DMS153 treated with DMSO at 0.1 percent for 48 hours (cell line): ENCODE measurements at regions not wholly inside any gene's neighbourhood (a gene's known extent, or its start where the extent isn't known, plus 50 kb on each side); places are given as distances from the start of the nearest gene placed in this dataset.

Source experiments
- DNase-seq: peaks from one replicate; lab custom pipeline; 2025; ENCODE audit not compliant: unreplicated experiment; lab: John Stamatoyannopoulos, UW

- DNase-seq = no peak
These were observed 50.7 kb upstream of the ACOT11 start for GRCh38 chr1:54497338-54497737.

GRCh38 chr1:54495954-54496353, 52.1 kb upstream of the ACOT11 start:
- no peak for DNase-seq

- DNase-seq = no peak
These were observed 54.4 kb upstream of the ACOT11 start for GRCh38 chr1:54493608-54494007.

GRCh38 chr1:54490361-54491248, 57.4 kb upstream of the ACOT11 start:
- DNase-seq = no peak

GRCh38 chr1:54489627-54490250, 58.3 kb upstream of the ACOT11 start:
- DNase-seq = no peak

GRCh38 chr1:54488779-54489626, 59.0 kb upstream of the ACOT11 start:
- peak; percentile 61 for DNase-seq

- peak; percentile 91 for DNase-seq
These were observed 59.8 kb upstream of the ACOT11 start for GRCh38 chr1:54488065-54488750.

- no peak for DNase-seq
These were observed 60.4 kb upstream of the ACOT11 start for GRCh38 chr1:54487571-54488050.

- no peak for DNase-seq
These were observed 61.1 kb upstream of the ACOT11 start for GRCh38 chr1:54486907-54487306.

- no peak for DNase-seq
These were observed 62.6 kb upstream of the ACOT11 start for GRCh38 chr1:54485416-54485815.

GRCh38 chr1:54483875-54484437, 64.1 kb upstream of the ACOT11 start:
- DNase-seq = no peak

- no peak for DNase-seq
These were observed 66.7 kb upstream of the ACOT11 start for GRCh38 chr1:54481201-54481884.

- no peak for DNase-seq
These were observed 67.5 kb upstream of the ACOT11 start for GRCh38 chr1:54480525-54480848.

GRCh38 chr1:54479841-54480524, 68.0 kb upstream of the ACOT11 start:
- no peak for DNase-seq

- no peak for DNase-seq
These were observed 68.8 kb upstream of the ACOT11 start for GRCh38 chr1:54479251-54479650.

- DNase-seq = no peak
These were observed 70.9 kb upstream of the ACOT11 start for GRCh38 chr1:54477153-54477561.

- DNase-seq = no peak
These were observed 70.4 kb upstream of the SSBP3 start for GRCh38 chr1:54476530-54477109.

- no peak for DNase-seq
These were observed 69.8 kb upstream of the SSBP3 start for GRCh38 chr1:54475946-54476516.

GRCh38 chr1:54475357-54475881, 69.2 kb upstream of the SSBP3 start:
- no peak for DNase-seq
